KMS-11 (cell line): ENCODE measurements at regions not wholly inside any gene's neighbourhood (a gene's known extent, or its start where the extent isn't known, plus 50 kb on each side); places are given as distances from the start of the nearest gene placed in this dataset.
A peak's percentile ranks its signal among the peaks of the same experiment; 100 is the strongest.

Experiments
- H2AFZ ChIP-seq: fragments of 200-600 bp; sonication (generic); 2 replicates; pipeline ENCODE4 v1.6.1; 2016; ENCODE audit warnings: antibody characterized with exemption, mixed run types, low read depth
- H3K27ac ChIP-seq: fragments of 200-600 bp; sonication (generic); 2 replicates; pipeline ENCODE4 v1.6.1; 2016; ENCODE audit warnings: mild to moderate bottlenecking, mixed run types
- H3K27me3 ChIP-seq: fragments of 200-600 bp; sonication (generic); 2 replicates; pipeline ENCODE4 v1.6.1; 2017; ENCODE audit warnings: mild to moderate bottlenecking, low read depth, mixed run types, moderate library complexity; ENCODE audit not compliant: insufficient read depth
- H3K36me3 ChIP-seq: fragments of 200-600 bp; sonication (generic); 2 replicates; pipeline ENCODE4 v1.6.1; 2017; ENCODE audit warnings: mild to moderate bottlenecking, mixed run types; ENCODE audit not compliant: insufficient read depth
- H3K4me1 ChIP-seq: fragments of 200-600 bp; sonication (generic); 2 replicates; pipeline ENCODE4 v1.6.1; 2016; ENCODE audit warnings: mild to moderate bottlenecking, low read depth, mixed run types; ENCODE audit not compliant: poor library complexity, severe bottlenecking
- H3K4me2 ChIP-seq: fragments of 200-600 bp; sonication (generic); 2 replicates; pipeline ENCODE4 v1.7.0; 2016; ENCODE audit warnings: mild to moderate bottlenecking, mixed run types
- H3K4me3 ChIP-seq: fragments of 200-600 bp; sonication (generic); IDR thresholded peaks from 2 replicates; pipeline ENCODE4 v1.6.1; 2017; ENCODE audit warnings: low read depth, low read length, mixed read lengths; ENCODE audit not compliant: insufficient read depth
- H3K79me2 ChIP-seq: fragments of 200-600 bp; sonication (generic); 2 replicates; pipeline ENCODE4 v1.6.1; 2016; ENCODE audit warnings: low read depth, mixed run types; ENCODE audit not compliant: insufficient read depth
- H3K9ac ChIP-seq: fragments of 200-600 bp; sonication (generic); 2 replicates; pipeline ENCODE4 v1.6.1; 2016; ENCODE audit warnings: mild to moderate bottlenecking, mixed run types
- H4K20me1 ChIP-seq: fragments of 200-600 bp; sonication (generic); 2 replicates; pipeline ENCODE4 v1.6.1; 2016; ENCODE audit warnings: mild to moderate bottlenecking, mixed run types; ENCODE audit not compliant: insufficient read depth
- TF ChIP-seq, protein P1 (sequence below): fragments of 200-600 bp; sonication (generic); conservative IDR thresholded peaks from 2 replicates; pipeline ENCODE4 v1.6.1; 2017; ENCODE audit warnings: low read depth, mild to moderate bottlenecking, antibody characterized with exemption, low read length, moderate library complexity, mixed read lengths

DNA sequence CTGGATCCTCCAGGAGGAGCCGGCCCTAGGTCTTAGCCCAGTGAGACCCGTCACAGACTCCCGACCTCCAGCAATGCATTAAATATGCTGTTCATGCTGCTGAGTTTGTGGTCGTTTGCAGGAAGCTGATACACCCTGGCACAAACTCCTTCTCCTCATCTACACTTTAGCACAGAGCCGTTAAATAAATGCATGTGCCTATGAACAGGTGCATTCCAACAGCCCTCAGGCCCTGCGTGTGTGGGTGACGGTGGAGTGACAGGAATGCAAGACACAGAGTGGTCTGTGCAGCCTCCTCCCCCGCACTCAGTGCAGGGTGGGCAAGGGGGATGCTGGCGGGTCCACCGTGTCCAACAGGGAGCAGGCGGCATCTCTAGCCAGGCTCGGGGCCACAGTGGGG lies 106.6 kb upstream of the TMPRSS2 start:
- H3K9ac ChIP-seq: no peak overlapping the region
- no peak overlapping the region for H3K4me2 ChIP-seq
- no peak overlapping the region for H3K4me3 ChIP-seq
- H3K27me3 ChIP-seq: peaks cover 4% of the 10 kb centered on the region; the same call in 1 of the 2 replicates
- no peak overlapping the region for H3K27ac ChIP-seq
- H4K20me1 ChIP-seq: no peaks in the 10 kb centered on the region
- no peak overlapping the region for H2AFZ ChIP-seq
- no peaks in the 10 kb centered on the region for H3K79me2 ChIP-seq
- TF ChIP-seq, protein P1, sequence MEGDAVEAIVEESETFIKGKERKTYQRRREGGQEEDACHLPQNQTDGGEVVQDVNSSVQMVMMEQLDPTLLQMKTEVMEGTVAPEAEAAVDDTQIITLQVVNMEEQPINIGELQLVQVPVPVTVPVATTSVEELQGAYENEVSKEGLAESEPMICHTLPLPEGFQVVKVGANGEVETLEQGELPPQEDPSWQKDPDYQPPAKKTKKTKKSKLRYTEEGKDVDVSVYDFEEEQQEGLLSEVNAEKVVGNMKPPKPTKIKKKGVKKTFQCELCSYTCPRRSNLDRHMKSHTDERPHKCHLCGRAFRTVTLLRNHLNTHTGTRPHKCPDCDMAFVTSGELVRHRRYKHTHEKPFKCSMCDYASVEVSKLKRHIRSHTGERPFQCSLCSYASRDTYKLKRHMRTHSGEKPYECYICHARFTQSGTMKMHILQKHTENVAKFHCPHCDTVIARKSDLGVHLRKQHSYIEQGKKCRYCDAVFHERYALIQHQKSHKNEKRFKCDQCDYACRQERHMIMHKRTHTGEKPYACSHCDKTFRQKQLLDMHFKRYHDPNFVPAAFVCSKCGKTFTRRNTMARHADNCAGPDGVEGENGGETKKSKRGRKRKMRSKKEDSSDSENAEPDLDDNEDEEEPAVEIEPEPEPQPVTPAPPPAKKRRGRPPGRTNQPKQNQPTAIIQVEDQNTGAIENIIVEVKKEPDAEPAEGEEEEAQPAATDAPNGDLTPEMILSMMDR: no peak
- no peaks in the 10 kb centered on the region for H3K4me1 ChIP-seq
- no peaks in the 10 kb centered on the region for H3K36me3 ChIP-seq

DNA sequence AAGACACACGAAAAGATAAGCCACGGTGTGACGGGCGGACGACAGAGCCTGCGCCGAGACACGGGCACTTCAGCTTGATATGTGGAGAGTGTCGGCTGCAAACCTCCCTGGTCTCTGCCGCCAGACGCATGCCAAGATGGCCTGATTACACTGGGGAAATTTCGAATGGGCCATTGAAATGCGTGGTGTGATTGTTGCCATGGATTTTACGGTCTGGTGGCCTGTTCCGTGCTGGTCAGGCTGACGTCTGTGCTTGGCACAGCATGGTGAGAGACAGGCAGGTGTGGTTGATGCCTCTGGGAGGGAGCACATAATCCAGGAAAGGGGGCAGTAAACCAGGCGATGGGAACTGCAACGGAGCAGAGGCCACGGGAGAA lies 105.6 kb upstream of the TMPRSS2 start:
- H3K4me3 ChIP-seq: no peak overlapping the region
- H4K20me1 ChIP-seq: no peaks in the 10 kb centered on the region
- no peak overlapping the region for H3K4me2 ChIP-seq
- H3K36me3 ChIP-seq: no peaks in the 10 kb centered on the region
- no peaks in the 10 kb centered on the region for H3K79me2 ChIP-seq
- H3K27ac ChIP-seq: no peak overlapping the region
- H3K9ac ChIP-seq: no peak overlapping the region
- H2AFZ ChIP-seq: no peak overlapping the region
- H3K27me3 ChIP-seq: peaks cover 7% of the 10 kb centered on the region; the same call in 1 of the 2 replicates
- H3K4me1 ChIP-seq: no peaks in the 10 kb centered on the region
- TF ChIP-seq, protein P1: no peak

DNA sequence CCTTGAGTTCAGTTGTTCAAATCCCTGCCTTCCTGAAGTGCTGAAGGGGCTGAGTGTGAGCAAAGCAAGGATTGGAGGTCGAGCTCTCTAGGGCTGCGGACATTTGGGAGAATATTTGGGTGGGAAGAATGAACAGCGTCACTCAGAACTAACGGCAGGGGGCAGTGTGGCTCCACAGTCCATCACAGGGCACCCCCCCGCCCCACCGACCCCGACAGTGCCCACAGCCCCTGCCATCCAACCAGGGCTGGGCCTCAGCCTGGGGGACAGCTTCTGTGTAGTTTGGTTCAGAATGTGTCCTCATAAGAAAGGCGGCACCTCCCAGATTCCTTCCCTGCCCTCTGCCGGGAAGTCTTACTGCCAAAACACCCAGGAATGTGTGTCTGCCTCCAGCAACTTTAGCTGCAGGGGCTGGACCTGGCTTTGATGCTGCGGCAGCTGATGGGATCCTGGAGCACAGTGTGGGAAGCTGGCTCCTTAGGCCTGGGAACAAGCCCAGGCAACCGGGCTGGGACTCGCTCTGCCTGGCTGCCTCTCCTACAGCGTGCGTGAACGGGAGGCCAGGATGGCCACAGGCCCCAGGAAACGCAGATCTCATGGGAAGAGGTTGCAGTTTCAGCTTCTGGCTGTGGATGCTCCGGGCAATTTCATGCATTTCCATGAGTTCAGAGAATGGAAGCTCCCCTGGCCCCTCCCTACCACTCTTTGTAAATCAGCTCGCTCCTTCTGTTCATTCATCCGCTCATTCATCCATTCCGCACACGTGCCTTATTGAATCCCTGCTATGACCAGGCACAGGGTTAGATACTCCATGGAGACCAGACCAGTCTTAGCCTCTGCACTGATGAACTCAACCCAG lies 104.9 kb upstream of the TMPRSS2 start:
- Histone ChIP-seq H4K20me1 (no peaks in the 10 kb centered on the region), H3K27ac (no peak overlapping the region), H3K4me3 (no peak overlapping the region), H3K4me1 (no peaks in the 10 kb centered on the region), H3K36me3 (no peaks in the 10 kb centered on the region), H3K79me2 (no peaks in the 10 kb centered on the region), H3K9ac (no peak overlapping the region), H2AFZ (no peak overlapping the region), H3K27me3 (peaks cover 7% of the 10 kb centered on the region; the same call in 1 of the 2 replicates), H3K4me2 (no peak overlapping the region)
- TF ChIP-seq, protein P1: peak; percentile 60

DNA sequence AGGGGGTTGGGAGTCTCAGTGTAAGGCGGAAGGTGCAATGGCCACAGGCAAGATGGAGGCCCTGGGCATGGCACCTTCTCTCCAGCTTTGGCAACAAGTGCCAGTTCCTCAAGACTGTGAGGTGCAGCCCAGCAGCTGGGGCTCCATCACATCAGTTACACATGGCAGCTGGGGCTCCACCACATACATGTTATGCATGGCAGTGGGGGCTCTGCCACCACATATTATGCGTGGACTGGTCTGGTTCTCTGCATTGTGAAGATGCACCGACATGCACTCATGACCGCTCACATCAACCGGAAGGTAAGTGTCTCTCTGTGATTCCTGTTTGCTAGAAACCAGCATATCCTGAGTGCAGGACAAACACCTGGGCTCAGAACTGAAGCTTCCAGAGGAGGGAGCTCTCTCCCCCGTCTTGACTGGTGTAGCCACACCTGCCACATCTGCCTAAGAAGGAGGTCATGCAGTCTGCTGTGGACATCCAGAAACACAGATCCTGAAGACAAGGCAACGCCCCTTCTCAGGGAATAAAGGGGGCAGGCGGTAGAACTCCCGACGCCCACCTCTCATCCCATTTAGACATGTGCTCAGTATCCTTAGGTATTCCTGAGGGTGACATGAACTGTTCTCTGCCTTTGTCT lies 104.1 kb upstream of the TMPRSS2 start:
- Histone ChIP-seq H3K4me1 (no peaks in the 10 kb centered on the region), H3K79me2 (no peaks in the 10 kb centered on the region), H3K4me3 (no peak overlapping the region), H3K27ac (no peak overlapping the region), H3K36me3 (no peaks in the 10 kb centered on the region), H3K27me3 (peaks cover 5% of the 10 kb centered on the region; the same call in 1 of the 2 replicates), H3K9ac (no peak overlapping the region), H3K4me2 (no peak overlapping the region), H2AFZ (no peak overlapping the region), H4K20me1 (no peaks in the 10 kb centered on the region)
- TF ChIP-seq, protein P1: no peak
